Endothelial cell of umbilical vein (primary cell): ENCODE measurements at regions not wholly inside any gene's neighbourhood (a gene's known extent, or its start where the extent isn't known, plus 50 kb on each side); places are given as distances from the start of the nearest gene placed in this dataset.

Experiments
- BruUV-seq: library from RNA; stranded (reverse); fragments of 400-500 nt; replicated peaks from 2 replicates; lab custom pipeline; 2021; lab: Mats Ljungman, UMichigan
- CTCF ChIA-PET: fragments of 300-600, 350-600 bp; sonication (Branson Sonifier 250); formaldehyde crosslinking; loops from one replicate; lab custom pipeline; 2021; ENCODE audit warnings: antibody characterized with exemption, inconsistent platforms; lab: Charles Lee
- POLR2A ChIA-PET: fragments of 300-600, 350-600 bp; sonication (Branson Sonifier 250); formaldehyde crosslinking; loops from one replicate; lab custom pipeline; 2021; ENCODE audit warnings: antibody characterized with exemption, inconsistent platforms; lab: Charles Lee
- DNase-seq: peaks from one replicate; pipeline ENCODE4 v3.0.0-alpha.2; 2011; ENCODE audit warnings: low read depth, low spot score
- FAIRE-seq: peaks from 2 replicates; lab custom pipeline; 2011; peaks lifted over from hg19 to GRCh38; lab: Jason Lieb, UNC
- H2AFZ ChIP-seq: 2 replicates; pipeline ENCODE4 v1.6.0; 2012; ENCODE audit warnings: low read depth, low read length, control low read depth, inconsistent platforms
- H3K27ac ChIP-seq: 2 replicates; pipeline ENCODE4 v1.5.1; 2011; ENCODE audit warnings: low read depth, mild to moderate bottlenecking, control low read depth, low read length, moderate library complexity; ENCODE audit not compliant: insufficient read depth
- H3K27me3 ChIP-seq, 2 experiments: 2 replicates each; pipeline versions ENCODE4 v1.6.0 to v1.6.1; 2011; ENCODE audit warnings: low read length in 2 of 2, mixed read lengths in 1 of 2; ENCODE audit not compliant: control insufficient read depth in 2 of 2, insufficient read depth in 2 of 2
- H3K36me3 ChIP-seq, 2 experiments: 2 replicates in 1 of 2; 3 replicates in 1 of 2; pipeline ENCODE4 v1.5.1; 2011; ENCODE audit warnings: low read length in 2 of 2, mild to moderate bottlenecking in 1 of 2, moderate library complexity in 1 of 2; ENCODE audit not compliant: control insufficient read depth in 2 of 2, insufficient read depth in 2 of 2; ENCODE audit errors: extremely low read depth in 1 of 2
- H3K4me1 ChIP-seq: 3 replicates; pipeline ENCODE4 v1.5.1; 2011; ENCODE audit warnings: mild to moderate bottlenecking, low read length; ENCODE audit not compliant: control insufficient read depth, insufficient read depth; ENCODE audit errors: extremely low read depth
- H3K4me2 ChIP-seq: 2 replicates; pipeline ENCODE4 v1.6.1; 2011; ENCODE audit warnings: low read length, control low read depth, mixed read lengths; ENCODE audit not compliant: insufficient read depth
- H3K4me3 ChIP-seq, 3 experiments: fragments of 200-600 bp in 1 of 3; sonication (generic), shearing (Covaris generic) in 1 of 3; replicated peaks in 1 of 3; 2 replicates each; pipeline ENCODE4 v1.5.1; 2011 to 2016; ENCODE audit warnings: control low read depth in 3 of 3, low read length in 3 of 3, mild to moderate bottlenecking in 2 of 3, inconsistent platforms in 1 of 3, low read depth in 1 of 3, moderate library complexity in 1 of 3; ENCODE audit not compliant: insufficient read depth in 1 of 3
- H3K79me2 ChIP-seq: 2 replicates; pipeline ENCODE4 v1.6.0; 2012; ENCODE audit warnings: low read length, inconsistent platforms; ENCODE audit not compliant: control insufficient read depth, insufficient read depth
- H3K9ac ChIP-seq: replicated peaks from 2 replicates; pipeline ENCODE3; 2011; ENCODE audit warnings: low read length, control low read depth; ENCODE audit not compliant: insufficient read depth; ENCODE audit errors: extremely low read depth
- H3K9me1 ChIP-seq: replicated peaks from 3 replicates; pipeline ENCODE4 v1.6.0; 2011; ENCODE audit warnings: mild to moderate bottlenecking, low read length; ENCODE audit not compliant: control insufficient read depth, insufficient read depth; ENCODE audit errors: extremely low read depth
- H3K9me3 ChIP-seq: replicated peaks from 2 replicates; pipeline ENCODE4 v1.5.1; 2012; ENCODE audit warnings: low read length, inconsistent platforms; ENCODE audit not compliant: control insufficient read depth, insufficient read depth
- H4K20me1 ChIP-seq: replicated peaks from 2 replicates; pipeline ENCODE3; 2011; ENCODE audit warnings: mild to moderate bottlenecking, low read length; ENCODE audit not compliant: control insufficient read depth, insufficient read depth; ENCODE audit errors: extremely low read depth
- EZH2 ChIP-seq: IDR thresholded peaks from 2 replicates; pipeline ENCODE4 v1.6.1; 2012; ENCODE audit warnings: borderline replicate concordance, low read depth, mild to moderate bottlenecking, moderate library complexity, low read length, inconsistent platforms; ENCODE audit not compliant: severe bottlenecking
- FOS ChIP-seq: IDR thresholded peaks from 2 replicates; pipeline ENCODE4 v1.6.1; 2011; ENCODE audit warnings: mild to moderate bottlenecking, low read length, moderate library complexity, borderline replicate concordance; ENCODE audit not compliant: insufficient read depth
- GATA2 ChIP-seq: IDR thresholded peaks from 2 replicates; pipeline ENCODE4 v1.7.0; 2011; ENCODE audit warnings: low read depth, mild to moderate bottlenecking, moderate library complexity, mixed read lengths, low read length; ENCODE audit not compliant: insufficient read length, insufficient read depth
- JUN ChIP-seq: IDR thresholded peaks from 2 replicates; pipeline ENCODE4 v1.6.1; 2011; ENCODE audit warnings: borderline replicate concordance, low read depth; ENCODE audit not compliant: insufficient read length, insufficient read depth
- MYC ChIP-seq: IDR thresholded peaks from one replicate; pipeline ENCODE4 v1.6.1; 2011; ENCODE audit warnings: mild to moderate bottlenecking, low read depth, low read length
- POLR2A ChIP-seq: IDR thresholded peaks from 2 replicates; pipeline ENCODE4 v1.6.1; 2012; ENCODE audit warnings: low read depth, mild to moderate bottlenecking, control low read depth, low read length
- POLR2AphosphoS5 ChIP-seq: IDR thresholded peaks from 2 replicates; pipeline ENCODE4 v1.6.1; 2012; ENCODE audit warnings: low read depth, mild to moderate bottlenecking, control low read depth, low read length, moderate library complexity; ENCODE audit not compliant: insufficient read depth
- dilution Hi-C: fragments of 300-500 bp; cut with MboI; formaldehyde crosslinking; loops from one replicate; pipeline ENCODE4 v1.15.0; 2019; ENCODE audit warnings: low sequenced_read_pairs; ENCODE audit not compliant: extremely low pct_ligation_motif_present
- intact Hi-C: fragments of 100-400 bp; cut with micrococcal nuclease; formaldehyde crosslinking; loops from one replicate; pipeline ENCODE4 v1.10.0; 2022
- TF ChIP-seq, protein P1 (sequence below), 2 donors: IDR thresholded peaks; 1 replicate in 1 of 2; 2 replicates in 1 of 2; pipeline ENCODE4 v1.5.1; 2011; ENCODE audit warnings: low read length in 2 of 2, mild to moderate bottlenecking in 2 of 2, moderate library complexity in 2 of 2, control low read depth in 1 of 2, inconsistent platforms in 1 of 2, low read depth in 1 of 2; ENCODE audit not compliant: insufficient read depth in 1 of 2; ENCODE audit errors: extremely low read depth in 1 of 2
- TF ChIP-seq, protein P2 (sequence below): IDR thresholded peaks from 2 replicates; pipeline ENCODE4 v1.6.1; 2011; ENCODE audit not compliant: insufficient read depth, insufficient read length

DNA sequence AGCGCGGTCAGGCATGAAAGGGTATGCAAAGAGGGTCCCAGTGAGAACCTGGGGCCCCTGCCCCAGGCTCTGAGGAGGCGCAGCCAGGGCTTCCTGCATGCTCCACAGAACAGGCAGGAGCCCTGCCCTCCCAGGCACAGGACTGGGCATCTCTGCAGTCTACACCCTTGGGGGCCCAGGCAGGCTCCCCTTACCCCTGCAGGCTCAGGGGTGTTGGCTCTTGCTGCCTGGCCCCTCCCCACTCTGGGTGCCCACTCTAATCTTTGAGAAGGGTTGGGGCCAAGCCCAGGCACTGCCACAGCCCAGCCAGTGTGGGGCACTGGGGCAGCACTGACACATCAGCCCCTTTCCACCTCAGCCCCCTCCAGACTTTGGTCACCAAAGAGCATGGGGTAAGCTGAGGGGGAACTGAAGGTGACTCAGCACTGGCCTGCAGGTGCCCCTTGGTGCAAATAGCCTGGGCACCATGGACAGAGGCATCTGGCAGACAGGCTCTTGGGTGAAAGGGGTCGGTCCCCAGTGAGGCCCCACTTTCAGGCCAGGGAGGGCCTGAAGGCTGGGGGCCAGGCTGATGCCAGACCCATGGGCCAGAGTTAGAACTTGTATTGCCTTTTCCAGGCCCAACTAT is 73.4 kb downstream of the NPAP1 start:
- ChIA-PET CTCF (no interaction called here), POLR2A (no interaction called here)
- H4K20me1 ChIP-seq = no peaks in the 10 kb centered on the region
- H3K36me3 ChIP-seq = no peaks in the 10 kb centered on the region
- H3K4me1 ChIP-seq = no peaks in the 10 kb centered on the region
- BruUV-seq = no TSS peak
- peaks cover 3% of the 10 kb centered on the region for H3K9me3 ChIP-seq
- intact Hi-C loops = no loop called here
- H3K79me2 ChIP-seq = no peaks in the 10 kb centered on the region
- no peak overlapping the region for H2AFZ ChIP-seq
- H3K27ac ChIP-seq = no peak overlapping the region
- TF ChIP-seq FOS = no peak
- TF ChIP-seq POLR2AphosphoS5 = no peak
- no peak for TF ChIP-seq GATA2
- no peak for TF ChIP-seq MYC
- no peak for TF ChIP-seq EZH2
- TF ChIP-seq, protein P1, sequence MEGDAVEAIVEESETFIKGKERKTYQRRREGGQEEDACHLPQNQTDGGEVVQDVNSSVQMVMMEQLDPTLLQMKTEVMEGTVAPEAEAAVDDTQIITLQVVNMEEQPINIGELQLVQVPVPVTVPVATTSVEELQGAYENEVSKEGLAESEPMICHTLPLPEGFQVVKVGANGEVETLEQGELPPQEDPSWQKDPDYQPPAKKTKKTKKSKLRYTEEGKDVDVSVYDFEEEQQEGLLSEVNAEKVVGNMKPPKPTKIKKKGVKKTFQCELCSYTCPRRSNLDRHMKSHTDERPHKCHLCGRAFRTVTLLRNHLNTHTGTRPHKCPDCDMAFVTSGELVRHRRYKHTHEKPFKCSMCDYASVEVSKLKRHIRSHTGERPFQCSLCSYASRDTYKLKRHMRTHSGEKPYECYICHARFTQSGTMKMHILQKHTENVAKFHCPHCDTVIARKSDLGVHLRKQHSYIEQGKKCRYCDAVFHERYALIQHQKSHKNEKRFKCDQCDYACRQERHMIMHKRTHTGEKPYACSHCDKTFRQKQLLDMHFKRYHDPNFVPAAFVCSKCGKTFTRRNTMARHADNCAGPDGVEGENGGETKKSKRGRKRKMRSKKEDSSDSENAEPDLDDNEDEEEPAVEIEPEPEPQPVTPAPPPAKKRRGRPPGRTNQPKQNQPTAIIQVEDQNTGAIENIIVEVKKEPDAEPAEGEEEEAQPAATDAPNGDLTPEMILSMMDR (IDR thresholded peaks at IDR 0.05; ENCODE audit: extremely low read depth in 1 of 2, insufficient read depth in 1 of 2, low read depth in 1 of 2, low read length in 2 of 2) = no peak
- TF ChIP-seq, protein P2, sequence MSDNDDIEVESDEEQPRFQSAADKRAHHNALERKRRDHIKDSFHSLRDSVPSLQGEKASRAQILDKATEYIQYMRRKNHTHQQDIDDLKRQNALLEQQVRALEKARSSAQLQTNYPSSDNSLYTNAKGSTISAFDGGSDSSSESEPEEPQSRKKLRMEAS = no peak
- no peak for TF ChIP-seq JUN
- TF ChIP-seq POLR2A = no peak
- DNase-seq (no peak), FAIRE-seq (no peak)
- H3K4me2 ChIP-seq = no peak overlapping the region
- no peaks in the 10 kb centered on the region for H3K27me3 ChIP-seq
- H3K9me1 ChIP-seq = no peaks in the 10 kb centered on the region
- dilution Hi-C loops = no loop called here
- no peak overlapping the region for H3K9ac ChIP-seq
- H3K4me3 ChIP-seq = no peak overlapping the region
